ENCODE measurements at regions not wholly inside any gene's neighbourhood (a gene's known extent, or its start where the extent isn't known, plus 50 kb on each side); places are given as distances from the start of the nearest gene placed in this dataset.

DNA sequence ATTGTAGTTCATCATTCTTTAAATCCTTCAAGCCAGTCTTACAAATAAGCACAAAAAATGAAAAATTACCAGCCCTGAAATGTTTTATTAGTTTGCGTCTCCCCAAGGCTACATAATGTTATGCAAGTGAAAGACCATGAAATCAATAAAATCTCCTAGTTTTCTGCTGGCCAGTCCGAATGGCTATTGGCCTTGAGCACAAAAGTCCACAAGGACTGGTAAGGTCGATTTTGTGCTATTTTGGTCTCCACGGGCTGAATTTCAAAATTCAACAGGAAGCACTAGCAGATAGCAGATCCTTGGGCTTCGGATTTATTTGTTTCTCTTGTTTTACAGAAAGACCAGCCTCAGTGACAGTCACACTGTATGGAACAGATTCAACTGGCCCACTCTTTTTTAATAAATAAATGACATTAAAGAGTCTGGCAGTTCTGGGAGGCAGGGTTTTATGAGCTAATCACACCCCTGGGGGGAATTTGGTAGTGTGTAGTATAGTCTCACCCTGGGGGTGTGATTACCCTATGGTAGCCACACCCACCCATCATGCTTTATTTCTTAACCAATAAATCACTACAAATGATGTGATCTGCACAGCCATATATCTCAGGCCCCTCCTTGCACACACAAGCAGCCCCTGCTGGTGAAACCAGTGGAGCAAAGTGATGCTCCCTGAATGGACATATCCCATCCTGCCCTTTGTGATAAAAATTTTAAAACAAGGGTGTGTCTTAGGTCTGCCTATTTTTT is 51.1 kb upstream of the TMEM33 start:
- no peak for DNase-seq

DNA sequence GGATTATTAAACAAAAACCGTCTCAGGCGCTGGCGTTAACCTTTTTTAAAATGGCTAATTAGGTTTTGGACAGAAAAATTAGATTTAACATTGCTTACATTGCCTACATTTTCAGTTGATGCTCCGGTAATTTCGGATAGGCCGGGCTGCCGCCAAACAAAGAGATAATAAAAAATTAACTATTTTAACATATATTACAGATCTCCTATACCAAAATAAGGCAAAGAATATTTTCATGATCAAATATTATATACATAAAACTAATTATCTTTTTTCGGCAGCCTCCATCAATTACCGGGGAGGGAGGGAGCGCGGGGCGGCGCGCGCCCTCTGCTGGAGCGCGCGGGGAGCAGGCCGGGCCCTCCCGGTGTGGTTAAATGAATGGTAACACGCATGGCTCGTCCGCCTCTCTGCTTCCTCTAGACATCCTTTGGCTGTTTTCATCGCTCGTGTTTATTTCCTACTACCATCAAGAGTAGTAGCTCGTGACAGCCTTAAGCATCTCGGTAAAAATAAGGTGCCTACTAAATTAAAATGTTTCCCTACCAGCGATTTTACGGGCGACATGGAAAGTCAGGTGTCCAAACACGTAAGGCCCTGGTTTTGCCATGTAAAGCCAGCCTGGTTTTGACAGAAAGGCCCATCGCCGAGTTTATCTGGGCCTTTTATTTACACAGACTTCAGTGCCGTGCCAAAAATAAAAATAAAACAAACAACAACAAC is 52.4 kb upstream of the TMEM33 start:
- DNase-seq = peak; percentile 9

DNA sequence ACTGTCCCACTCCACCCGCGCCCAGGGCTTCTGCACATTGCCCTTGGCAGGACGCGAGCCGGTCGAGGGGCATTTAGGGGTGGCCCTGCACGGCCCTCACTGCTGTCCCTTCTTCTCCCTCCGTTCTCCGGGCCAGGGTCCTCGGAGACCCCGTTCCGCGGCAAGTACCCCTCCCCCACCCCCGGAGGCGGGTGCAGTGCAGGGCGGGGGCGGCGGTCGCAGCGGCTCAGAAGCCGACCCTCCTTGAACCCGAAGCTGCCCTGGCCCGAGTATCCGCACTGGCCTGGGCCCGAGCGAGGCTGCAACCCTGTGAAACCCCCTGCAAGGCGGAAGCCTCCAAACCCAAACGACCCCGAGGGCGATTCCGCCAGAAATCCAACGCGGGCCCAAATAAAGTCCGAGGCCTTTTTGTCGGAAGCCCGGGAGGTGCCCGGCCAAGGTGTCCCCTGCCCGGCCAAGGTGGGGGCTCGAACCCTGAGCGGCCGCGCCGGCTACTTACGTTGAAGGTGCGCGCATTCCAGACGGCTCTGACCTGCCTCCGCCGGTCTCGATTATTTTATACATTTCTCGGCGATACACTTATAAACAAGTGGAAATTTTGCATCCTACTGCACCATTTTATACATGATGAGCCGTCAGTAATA is 53.1 kb upstream of the TMEM33 start:
- no peak for DNase-seq

DNA sequence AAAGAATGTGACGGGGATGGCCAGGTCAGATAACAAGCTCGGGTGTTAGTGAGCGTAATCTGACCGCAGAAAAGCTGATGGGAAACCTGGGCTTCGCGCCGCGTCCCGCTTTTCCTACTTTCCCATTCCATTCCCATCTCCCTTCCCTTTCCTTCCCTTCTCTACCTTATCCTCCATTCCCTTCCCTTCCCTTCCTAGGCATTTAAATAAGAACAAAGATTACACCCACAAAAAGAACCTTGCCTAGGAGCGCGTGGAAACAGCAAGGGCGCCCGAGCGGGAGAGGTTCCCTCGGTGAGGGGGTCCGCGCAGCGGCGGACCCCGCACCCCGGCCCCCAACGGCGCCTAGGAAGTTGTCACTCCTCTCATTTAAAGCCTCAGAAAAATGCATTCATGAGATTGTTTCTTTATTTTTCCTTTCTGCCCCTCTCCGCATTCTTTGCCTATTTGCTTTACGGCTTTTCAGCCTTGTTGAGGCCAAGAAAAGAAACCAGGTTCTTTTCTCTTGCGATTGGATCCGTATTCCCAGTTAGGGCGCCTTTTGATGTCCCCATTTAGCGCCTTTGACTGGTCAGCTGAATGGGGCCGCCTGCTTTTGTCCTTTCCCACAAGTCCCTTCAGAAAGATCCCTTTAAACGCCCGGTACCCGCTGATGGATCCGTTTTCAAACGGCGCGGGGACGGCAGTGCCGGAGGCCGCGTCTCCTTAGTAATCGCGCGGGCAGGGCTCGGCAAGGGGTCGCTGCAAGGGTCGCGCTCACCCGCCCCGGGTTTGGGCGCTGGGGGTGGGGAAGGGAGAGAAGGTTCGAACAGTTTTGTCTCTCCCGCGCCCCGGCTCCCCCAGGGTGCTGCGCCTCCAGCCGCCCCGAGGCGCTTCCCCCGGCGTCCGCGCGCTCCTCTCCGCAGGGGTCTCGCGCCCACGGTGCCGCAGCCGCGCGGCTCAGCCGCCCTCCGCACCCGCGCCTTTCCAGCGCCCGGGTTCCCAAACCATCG is 54.1 kb upstream of the TMEM33 start:
- DNase-seq = no peak

DNA sequence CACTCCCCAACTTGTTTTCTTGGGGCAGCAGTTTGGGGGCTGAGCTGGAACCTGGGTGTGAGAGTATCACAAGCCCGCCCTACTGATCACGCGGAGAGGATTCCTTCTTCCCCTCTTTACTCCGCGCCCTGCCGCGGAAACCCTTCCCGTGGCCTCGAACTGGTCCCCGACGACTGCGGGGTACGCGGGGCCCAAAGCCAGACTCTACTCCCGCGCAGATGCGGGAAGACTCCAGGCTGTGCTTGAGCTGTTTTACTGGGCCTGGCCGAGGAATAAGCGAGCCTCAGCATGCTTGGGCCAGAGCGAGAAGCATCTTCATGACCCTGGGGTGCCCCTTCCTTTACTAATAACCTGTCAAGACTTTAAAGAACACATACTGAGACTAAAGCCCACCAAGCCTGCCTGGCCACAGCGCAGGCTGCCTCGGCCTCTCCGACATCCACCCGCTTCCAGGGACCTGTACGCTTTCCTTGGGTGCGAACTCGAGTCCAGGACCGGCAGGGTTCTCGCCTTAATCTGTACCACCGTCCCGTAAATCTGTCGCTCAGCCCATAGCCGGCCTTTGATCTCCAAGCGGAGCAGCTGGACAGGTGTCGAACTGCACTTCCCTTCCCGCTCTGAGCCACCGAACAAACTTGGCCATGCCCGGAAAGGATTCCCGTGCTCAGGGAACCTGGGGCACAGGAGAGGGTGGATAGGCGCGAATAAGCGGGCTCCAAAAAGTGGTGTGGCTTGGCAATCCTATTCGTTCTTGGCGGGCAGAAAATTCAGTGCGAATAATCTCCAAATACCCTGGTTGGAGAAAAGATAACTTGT is 55.0 kb upstream of the TMEM33 start:
- DNase-seq = no peak

DNA sequence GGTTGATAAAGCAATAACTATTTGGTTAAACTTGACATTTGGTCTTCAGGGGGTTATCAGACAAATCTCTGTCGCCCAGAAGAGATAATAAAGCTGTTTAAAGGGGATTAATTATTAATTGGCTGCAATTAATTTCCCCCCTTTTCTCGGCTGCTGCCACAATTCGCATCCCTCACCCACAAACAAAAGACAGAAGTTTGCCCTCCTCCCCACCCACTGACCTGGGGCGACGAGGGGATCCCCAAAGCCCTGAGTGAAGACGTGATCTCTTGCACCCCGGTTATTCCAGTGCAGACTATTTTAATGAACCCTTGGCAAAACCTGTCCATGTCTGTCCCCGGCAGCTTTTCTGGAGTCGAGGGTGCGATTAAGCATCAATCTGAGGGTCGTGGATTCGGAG is 55.7 kb upstream of the TMEM33 start:
- no peak for DNase-seq

DNA sequence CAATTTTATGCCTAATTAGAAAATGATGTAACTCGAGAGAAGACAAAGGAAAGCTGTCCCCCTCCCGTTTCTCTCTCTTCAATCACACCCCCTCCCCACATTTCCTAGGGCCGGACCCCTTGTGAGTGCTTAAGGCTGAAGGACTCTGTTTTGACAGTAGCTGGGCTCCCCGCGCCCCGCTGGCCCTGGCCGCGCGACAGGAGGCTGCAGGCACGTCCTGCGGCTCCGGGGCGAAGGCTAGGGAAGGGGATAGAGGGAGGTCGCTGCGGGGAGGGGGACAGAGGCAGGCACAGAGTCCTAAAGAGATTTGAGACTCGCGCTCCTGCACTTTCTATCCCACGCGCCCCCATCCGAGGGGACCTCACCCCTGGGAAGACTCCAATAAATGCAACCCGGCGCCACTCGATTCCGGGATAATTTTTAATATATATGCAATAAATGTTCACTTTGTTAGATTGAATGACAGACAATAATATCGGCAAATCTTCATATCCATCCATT is 56.2 kb upstream of the TMEM33 start:
- DNase-seq = no peak

DNA sequence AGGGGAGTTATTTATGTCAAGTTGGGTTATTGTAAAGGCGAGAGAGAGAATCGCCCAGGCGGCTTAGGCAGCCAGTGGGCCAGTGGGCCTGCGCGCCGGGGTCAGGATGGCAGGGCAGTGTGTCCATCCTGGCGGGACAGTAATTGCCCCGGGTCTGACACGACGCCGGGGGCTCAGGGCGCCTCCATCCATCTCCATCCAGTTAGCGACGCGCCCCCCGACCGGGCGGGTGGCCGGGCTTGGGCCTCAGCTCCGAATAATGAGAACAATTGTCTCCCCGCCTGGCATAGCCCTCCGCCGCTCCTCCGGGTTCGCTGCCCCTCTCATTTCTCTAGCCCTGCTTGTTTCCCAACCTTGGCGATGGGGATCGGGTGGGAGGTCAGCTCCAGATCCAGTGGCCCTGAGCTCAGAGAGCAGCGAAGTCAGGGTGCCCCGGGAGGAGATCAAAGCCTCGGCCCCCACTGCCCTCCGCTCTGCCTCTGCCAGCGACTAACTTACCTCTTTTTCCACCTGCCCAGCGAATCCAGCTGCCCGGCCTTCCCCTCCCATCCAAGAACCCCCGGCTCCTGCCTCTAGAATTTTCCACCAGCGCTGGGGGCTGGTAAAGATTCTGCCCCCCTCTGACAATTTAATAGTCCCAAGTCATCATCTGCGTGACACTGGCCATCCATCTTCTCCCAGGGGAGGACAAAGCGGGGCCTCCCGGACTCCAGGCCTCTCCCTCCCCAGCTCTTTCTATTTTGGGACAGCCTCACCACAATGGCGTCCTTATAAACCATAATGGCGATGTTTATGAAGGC is 56.9 kb upstream of the TMEM33 start:
- no peak for DNase-seq

DNA sequence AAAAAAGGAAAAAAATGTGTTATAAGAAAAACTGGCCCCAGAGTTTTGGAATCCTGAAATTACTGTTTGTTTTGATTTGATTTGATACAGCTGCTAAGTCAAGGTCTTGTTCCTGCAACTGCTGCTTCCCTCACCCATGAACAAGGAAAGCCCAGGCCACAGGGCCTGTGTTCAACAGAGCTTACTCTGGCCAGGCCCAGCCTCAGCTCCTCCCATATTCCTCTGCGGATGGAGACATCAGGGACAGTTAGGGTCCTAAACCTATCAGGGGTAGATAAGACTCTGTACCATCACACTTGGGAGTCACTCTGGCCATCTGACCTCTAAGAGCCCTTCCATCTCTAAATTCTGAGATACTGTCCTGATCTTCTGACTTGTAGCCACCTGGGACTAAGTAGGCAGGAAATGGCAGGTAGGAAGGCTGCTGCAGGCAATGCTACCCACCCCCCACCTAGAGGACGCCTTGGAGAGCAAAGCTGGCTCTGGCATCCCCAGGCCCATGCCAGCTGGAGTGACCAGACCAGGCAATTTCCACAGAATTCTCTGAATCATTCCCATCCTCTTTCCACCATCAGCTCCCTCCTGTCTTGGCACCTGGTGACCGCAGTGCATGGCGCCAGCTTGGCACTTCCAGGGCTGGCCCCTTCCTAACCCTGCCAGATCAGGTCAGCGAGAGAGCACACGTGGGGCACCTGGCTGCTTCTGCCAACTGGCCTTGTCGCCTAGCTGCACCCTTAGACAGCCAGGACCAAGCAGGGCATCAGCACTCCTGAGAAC is 58.0 kb upstream of the TMEM33 start:
- no peak for DNase-seq

DNA sequence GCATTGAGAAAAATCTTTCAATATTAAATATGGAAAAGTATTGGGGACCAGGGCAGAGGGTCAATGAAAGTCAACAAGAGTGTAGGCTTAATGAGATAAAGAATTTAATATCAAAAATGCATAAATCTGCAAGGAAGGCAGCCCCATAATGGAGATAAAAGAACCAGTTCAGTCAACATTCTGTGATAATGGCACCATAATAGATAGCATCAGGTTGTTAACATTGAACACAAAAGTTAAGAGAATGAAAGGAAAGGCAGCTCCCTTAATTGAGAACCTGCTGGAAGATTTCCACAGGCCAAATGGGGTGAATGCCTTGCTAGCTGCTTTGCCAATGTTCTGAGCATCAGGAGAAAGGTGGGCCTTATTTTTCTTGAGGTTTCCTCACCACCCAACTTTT is 60.4 kb upstream of the TMEM33 start:
- no peak for DNase-seq

DNA sequence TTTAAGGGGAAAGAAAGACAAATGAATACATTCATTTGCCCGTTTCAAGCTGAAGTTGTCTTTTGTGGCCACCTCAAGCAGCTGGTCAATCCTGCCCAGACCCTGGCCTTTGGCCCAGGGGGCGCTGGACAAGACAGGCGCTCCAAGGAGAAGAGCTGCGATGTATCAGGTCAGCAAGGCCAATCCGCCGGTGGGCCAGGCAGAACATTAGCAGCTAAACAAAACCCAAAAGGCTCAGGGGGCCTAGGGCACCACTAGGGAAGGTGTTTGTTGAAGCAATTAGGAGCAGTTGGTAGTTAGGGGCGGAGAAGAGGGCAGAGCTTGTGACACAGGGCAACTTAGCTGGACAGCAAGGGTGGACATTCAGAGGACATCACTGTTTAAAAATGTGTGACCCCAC is 60.8 kb upstream of the TMEM33 start:
- DNase-seq = no peak

DNA sequence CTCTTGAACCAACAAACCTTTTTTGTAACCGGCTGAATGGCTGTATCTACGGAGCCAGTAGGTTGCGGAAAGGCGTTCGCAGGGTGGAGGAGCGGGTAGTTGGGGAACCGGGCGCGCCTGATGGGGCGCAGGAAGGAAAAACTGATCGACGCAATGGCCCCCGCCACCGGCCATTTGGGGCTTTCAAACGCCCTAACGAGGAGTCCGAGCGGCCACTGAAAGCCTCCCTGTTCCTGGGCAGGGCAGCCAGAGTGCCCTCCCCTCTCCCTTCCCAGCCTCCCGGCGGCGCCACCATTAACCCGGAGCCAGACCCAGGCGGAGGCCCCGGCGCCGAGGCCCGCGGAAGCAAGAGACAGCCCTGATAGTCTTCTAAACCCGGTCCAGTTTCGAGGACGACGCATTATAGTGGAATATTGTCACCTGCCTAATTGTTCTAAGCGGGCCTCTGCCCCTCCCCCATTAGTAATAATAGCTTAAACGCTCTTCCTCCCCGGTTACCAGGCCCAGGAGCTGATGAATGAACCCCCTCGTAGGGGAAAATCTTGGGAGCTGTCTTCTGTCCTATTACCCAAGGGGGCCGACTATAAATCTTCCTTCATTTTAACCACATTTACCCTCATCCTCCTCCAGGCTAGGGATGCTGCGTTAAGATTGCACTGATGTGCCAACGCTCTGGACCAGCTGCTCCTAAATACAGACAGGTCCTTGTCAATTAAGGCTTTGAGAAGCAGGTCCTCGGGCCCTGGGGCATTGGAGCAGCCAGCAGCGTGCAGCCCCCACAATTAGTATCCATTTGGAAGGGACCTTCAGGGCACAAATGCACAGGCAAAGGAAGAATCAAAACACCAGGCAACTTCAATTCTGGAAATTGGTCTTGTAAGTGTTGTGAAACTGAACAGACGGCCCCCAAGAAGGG is 61.6 kb upstream of the TMEM33 start:
- DNase-seq = no peak

DNA sequence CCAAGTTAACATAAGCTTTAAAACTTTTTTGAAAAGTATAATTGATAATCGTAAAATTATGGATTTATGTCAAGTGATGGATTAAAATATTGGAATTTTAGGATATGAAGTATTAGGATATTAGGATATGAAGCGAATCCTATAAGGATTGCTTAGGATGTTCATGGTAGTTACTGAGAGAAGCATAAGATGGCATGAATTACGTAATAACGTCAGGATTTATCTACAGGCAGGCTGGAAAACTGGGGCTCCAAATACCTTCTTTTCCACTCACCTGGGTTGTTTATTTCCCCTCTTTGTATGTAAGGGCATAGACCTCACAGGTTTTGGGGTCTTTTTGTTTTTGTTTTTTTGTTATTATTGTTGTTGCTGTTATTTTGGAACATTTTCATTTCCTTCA is 65.2 kb upstream of the TMEM33 start:
- DNase-seq = no peak

DNA sequence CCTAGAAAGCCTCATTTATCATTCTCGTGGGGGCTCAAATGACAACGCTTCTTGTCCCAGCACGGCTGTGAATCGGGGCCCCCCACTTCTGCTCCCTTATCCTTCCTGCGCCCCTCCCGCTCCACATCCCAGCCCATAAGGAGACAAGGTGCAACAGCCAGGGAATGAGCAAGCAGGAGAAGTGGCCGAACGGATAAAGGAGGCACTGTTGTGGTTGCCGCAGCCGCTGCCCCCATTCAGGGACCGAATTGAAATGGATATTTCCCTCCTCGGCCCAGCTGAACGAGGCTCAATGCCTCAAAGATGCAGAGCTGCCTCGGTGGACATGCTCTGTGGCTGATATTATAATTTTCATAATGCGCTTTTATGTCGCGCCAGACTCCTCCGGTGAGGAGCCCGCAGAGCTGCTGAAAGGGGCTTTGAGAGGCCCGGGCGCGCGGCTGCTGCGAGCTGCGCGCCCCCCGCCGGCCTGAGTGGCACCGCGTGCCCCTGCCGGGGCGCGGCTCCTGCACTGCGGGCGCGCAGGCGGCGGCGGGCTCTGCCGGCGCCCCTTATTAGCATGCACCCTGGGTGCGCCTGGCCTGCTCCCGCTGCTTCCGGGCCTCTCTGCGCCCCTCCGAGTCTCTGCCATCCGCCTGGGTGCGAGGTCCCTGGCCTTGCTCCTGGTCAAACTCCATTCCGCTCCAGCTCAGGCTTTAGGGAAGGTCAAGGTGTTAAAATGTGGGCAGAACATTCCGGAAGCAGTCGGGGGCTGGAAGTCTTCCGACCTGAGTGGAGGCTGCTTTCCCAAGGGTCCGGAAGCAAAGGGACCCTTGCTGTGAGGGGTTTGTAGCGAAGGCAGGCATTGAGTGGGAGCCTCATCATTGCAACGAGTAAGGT is 68.2 kb upstream of the TMEM33 start:
- DNase-seq = no peak

DNA sequence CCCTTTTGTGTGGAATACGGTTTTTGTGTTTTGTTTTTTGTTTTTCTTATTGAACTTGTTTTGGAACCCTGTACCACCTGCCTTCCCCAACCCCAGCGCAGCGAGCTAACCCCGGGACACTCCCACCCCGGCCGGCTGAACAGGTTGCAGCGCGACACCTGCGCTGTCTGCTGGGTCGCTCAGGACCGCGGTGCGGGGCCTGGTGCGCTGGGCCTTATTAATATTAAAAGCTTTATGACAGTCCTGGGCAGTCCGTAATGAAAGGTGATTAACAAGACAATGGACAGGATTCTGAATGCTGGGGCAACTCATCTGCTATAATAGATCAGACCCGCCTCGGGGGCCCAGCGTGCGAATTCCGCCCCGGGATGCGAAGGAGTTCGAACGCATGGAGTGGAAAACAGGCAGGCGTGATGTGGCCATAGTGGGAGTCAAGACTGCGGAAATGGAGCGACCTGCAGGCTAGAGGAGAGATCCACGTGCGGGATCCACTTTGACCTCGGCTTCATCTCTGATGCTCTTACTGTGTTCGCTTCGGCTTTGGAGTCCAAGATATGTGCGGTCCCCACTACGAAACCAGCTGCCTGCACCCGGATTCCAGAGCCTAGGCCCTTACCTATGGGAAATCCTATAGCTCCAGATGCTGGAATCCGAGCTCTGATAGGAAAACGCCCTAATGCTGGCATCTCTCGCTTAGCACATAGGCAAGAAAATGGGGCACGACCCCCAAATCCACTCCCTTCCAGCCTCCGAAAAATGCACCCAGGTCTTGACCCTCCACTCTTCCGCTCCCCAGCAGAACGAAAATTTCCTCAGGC is 69.0 kb upstream of the TMEM33 start:
- no peak for DNase-seq

DNA sequence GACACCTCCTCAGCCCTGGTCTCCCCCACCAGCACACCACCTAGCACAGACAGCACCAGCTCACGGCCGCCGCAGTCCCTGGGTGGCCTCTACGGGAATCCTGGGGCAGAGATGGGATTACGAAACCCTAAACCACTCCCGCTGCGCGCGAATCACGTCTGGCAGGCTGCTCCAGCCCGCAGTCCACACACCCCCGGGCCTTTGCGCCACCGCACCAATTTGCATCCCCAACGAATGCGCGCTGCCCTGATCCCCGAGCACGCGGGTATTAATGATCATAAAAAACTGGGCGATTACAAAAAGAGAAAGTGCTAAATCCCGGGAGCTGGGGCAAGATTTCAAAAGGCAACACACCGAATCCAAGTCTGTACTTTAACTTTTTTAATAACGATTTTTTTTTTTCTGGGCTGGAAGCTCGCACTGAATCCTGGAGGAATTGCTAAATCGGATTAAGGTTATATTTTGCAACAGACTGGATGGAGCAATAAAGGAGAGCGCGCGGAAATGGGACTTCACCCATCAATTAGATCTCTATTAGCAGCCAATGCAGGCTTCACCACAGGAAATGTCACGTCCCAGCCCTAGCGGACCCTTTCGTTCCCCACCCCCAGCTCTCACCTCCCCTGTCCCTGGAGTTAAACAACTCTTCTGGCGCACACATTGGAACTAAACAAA is 69.8 kb upstream of the TMEM33 start:
- no peak for DNase-seq
